Panc1 (cell line): ENCODE measurements at regions not wholly inside any gene's neighbourhood (a gene's known extent, or its start where the extent isn't known, plus 50 kb on each side); places are given as distances from the start of the nearest gene placed in this dataset.

Source experiments
- CTCF ChIP-seq: fragments of 450-650 bp; IDR thresholded peaks from 2 replicates; pipeline ENCODE4 v1.5.1; 2017; ENCODE audit warnings: mild to moderate bottlenecking
- POLR2AphosphoS5 ChIP-seq: IDR thresholded peaks from 2 replicates; pipeline ENCODE4 v1.6.1; 2012; ENCODE audit warnings: mild to moderate bottlenecking, low read depth, low read length, moderate library complexity
- REST ChIP-seq, 2 experiments: IDR thresholded peaks; 2 replicates each; pipeline ENCODE4 v1.6.1; 2011 to 2012; ENCODE audit warnings: low read depth in 2 of 2, control low read depth in 1 of 2, low read length in 1 of 2, mild to moderate bottlenecking in 1 of 2, moderate library complexity in 1 of 2; ENCODE audit not compliant: insufficient read depth in 1 of 2
- SIN3A ChIP-seq: IDR thresholded peaks from 2 replicates; pipeline ENCODE4 v1.6.1; 2012; ENCODE audit warnings: low read depth, mild to moderate bottlenecking, low read length, moderate library complexity, borderline replicate concordance; ENCODE audit not compliant: insufficient read depth
- TCF7L2 ChIP-seq: IDR thresholded peaks from 2 replicates; pipeline ENCODE4 v1.6.1; 2011; ENCODE audit warnings: mild to moderate bottlenecking, low read depth, low read length, inconsistent platforms

GRCh38 chr7:52539414-52539813 is 496.0 kb upstream of the POM121L12 start:
- TF ChIP-seq CTCF = no peak
- TF ChIP-seq POLR2AphosphoS5 = no peak
- no peak for TF ChIP-seq REST (IDR thresholded peaks at IDR 0.05; ENCODE audit: insufficient read depth in 1 of 2, low read depth in 2 of 2, low read length in 1 of 2)
- TF ChIP-seq TCF7L2 = no peak
- TF ChIP-seq SIN3A = no peak
